ENCODE measurements at regions not wholly inside any gene's neighbourhood (a gene's known extent, or its start where the extent isn't known, plus 50 kb on each side); places are given as distances from the start of the nearest gene placed in this dataset.

- CTCF ChIA-PET = no interaction called here
- Histone ChIP-seq H3K36me3 (ENCODE audit: control insufficient read depth in 2 of 2, insufficient read depth in 2 of 2, low read length in 1 of 2) (no peaks in the 10 kb centered on the region), H3K4me1 (ENCODE audit: control insufficient read depth, insufficient read depth, low read length) (no peaks in the 10 kb centered on the region), H3K27ac (ENCODE audit: control insufficient read depth, insufficient read depth) (no peak overlapping the region), H3K9me3 (replicated peaks; ENCODE audit: control insufficient read depth, insufficient read depth, low read length) (no peaks in the 10 kb centered on the region), H3K4me2 (ENCODE audit: control insufficient read depth, insufficient read depth) (no peak overlapping the region), H3K79me2 (ENCODE audit: control insufficient read depth, insufficient read depth, low read length) (no peaks in the 10 kb centered on the region), H3K9ac (ENCODE audit: control insufficient read depth, insufficient read depth, low read length) (no peak overlapping the region), H3K4me3 (no peak overlapping the region), H4K20me1 (ENCODE audit: control insufficient read depth, insufficient read depth) (no peaks in the 10 kb centered on the region), H3K27me3 (replicated peaks in 1 of 2; ENCODE audit: control insufficient read depth in 2 of 2, insufficient read depth in 2 of 2, low read length in 1 of 2) (no peaks in the 10 kb centered on the region), H2AFZ (ENCODE audit: control insufficient read depth, low read depth, low read length) (no peak overlapping the region)
- in situ Hi-C loops (cut with MboI) (no loop called here), intact Hi-C loops (cut with micrococcal nuclease; ENCODE audit: unreplicated experiment) (no loop called here)
- no peak for ATAC-seq
- 2% methylated on average over 2 of the region's 2 CpGs for WGBS (ENCODE audit: insufficient coverage, insufficient replicate concordance, low lambda C conversion rate, missing lambda C conversion rate)
- RAD21 ChIA-PET (ENCODE audit: unreplicated experiment) = no interaction called here
- no peak for DNase-seq (ENCODE audit: low read depth, low spot score)
- TF ChIP-seq JUNB (IDR thresholded peaks at IDR 0.05) (no peak), CEBPB (IDR thresholded peaks at IDR 0.05; ENCODE audit: borderline replicate concordance in 1 of 2, low read depth in 2 of 2, low read length in 2 of 2) (no peak), SIN3A (IDR thresholded peaks at IDR 0.05; ENCODE audit: low read depth, low read length) (no peak), IRF5 (IDR thresholded peaks at IDR 0.05; ENCODE audit: borderline replicate concordance) (no peak), CHD4 (IDR thresholded peaks at IDR 0.05) (no peak), HDGF (IDR thresholded peaks at IDR 0.05) (no peak), ESRRA (IDR thresholded peaks at IDR 0.05; ENCODE audit: low read length) (no peak), BRCA1 (IDR thresholded peaks at IDR 0.05; ENCODE audit: low read depth, low read length) (no peak), HDAC2 (IDR thresholded peaks at IDR 0.05) (no peak), POLR2AphosphoS2 (IDR thresholded peaks at IDR 0.05; ENCODE audit: low read depth, low read length) (no peak), TAF1 (IDR thresholded peaks at IDR 0.05; ENCODE audit: borderline replicate concordance, low read depth, low read length) (no peak), RUNX3 (IDR thresholded peaks at IDR 0.05; ENCODE audit: low read length) (no peak), JUND (IDR thresholded peaks at IDR 0.05; ENCODE audit: low read depth, low read length) (no peak), SRF (IDR thresholded peaks at IDR 0.05; ENCODE audit: low read depth in 2 of 2, low read length in 2 of 2) (no peak), IKZF2 (IDR thresholded peaks at IDR 0.05) (no peak), IKZF1 (conservative IDR thresholded peaks at IDR 0.05) (no peak), RELA (IDR thresholded peaks at IDR 0.05; ENCODE audit: borderline replicate concordance, partially characterized antibody) (no peak), MEF2A (IDR thresholded peaks at IDR 0.05; ENCODE audit: insufficient read depth, low read depth, low read length) (no peak)
- no TSS peak for BruUV-seq (replicated peaks)
- no peak for FAIRE-seq
- POLR2A ChIA-PET = no interaction called here
- SMC1A ChIA-PET (ENCODE audit: uncharacterized antibody, unreplicated experiment) = interaction anchor here (0.6 kb wide), 1 partner anchor 84 kb away, joined by 3 read pairs; no protein-coding TSS in a partner anchor
These were observed 812.9 kb upstream of the ZNF608 start for GRCh38 chr5:125559296-125559695.

Measured in GM12878 (cell line).